ENCODE measurements at regions not wholly inside any gene's neighbourhood (a gene's known extent, or its start where the extent isn't known, plus 50 kb on each side); places are given as distances from the start of the nearest gene placed in this dataset.
"Not testable (repeated sequence)": the region's sequence is repeated elsewhere in the genome, so short reads cannot be mapped to it uniquely, and the experiment has no call there.

DNA sequence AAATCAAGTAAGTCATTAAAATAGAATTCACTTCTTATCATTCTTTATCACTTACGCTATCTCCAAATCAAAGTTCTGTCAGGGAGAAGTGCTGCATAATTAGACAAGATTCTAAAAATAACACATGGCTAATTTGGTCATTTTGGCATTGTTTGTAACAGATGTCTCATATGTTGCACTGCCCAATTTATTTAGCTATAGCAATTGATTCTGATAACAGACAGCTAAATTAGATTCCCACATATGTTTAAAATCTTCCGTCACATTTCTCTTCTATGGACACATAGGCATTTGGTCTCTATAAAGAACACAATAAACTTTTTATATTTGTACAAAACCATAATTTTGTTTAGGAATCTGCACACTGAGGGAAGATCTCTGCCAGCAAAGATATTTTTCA lies 644.5 kb upstream of the VRK2 start:
- DNase-seq (ENCODE audit: extremely low spot score, unreplicated experiment) = no peak
- Mint-ChIP-seq H3K4me1 (ENCODE audit: unreplicated experiment) (no peaks in the 10 kb centered on the region), H3K9me3 (ENCODE audit: unreplicated experiment) (no peaks in the 10 kb centered on the region), H3K27me3 (ENCODE audit: unreplicated experiment) (no peaks in the 10 kb centered on the region), H3K4me3 (ENCODE audit: unreplicated experiment) (no peak overlapping the region), H3K27ac (ENCODE audit: unreplicated experiment) (no peak overlapping the region), H3K36me3 (ENCODE audit: unreplicated experiment) (no peaks in the 10 kb centered on the region)
- TF ChIP-seq, protein P1, sequence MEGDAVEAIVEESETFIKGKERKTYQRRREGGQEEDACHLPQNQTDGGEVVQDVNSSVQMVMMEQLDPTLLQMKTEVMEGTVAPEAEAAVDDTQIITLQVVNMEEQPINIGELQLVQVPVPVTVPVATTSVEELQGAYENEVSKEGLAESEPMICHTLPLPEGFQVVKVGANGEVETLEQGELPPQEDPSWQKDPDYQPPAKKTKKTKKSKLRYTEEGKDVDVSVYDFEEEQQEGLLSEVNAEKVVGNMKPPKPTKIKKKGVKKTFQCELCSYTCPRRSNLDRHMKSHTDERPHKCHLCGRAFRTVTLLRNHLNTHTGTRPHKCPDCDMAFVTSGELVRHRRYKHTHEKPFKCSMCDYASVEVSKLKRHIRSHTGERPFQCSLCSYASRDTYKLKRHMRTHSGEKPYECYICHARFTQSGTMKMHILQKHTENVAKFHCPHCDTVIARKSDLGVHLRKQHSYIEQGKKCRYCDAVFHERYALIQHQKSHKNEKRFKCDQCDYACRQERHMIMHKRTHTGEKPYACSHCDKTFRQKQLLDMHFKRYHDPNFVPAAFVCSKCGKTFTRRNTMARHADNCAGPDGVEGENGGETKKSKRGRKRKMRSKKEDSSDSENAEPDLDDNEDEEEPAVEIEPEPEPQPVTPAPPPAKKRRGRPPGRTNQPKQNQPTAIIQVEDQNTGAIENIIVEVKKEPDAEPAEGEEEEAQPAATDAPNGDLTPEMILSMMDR (IDR thresholded peaks at IDR 0.05) = no peak

DNA sequence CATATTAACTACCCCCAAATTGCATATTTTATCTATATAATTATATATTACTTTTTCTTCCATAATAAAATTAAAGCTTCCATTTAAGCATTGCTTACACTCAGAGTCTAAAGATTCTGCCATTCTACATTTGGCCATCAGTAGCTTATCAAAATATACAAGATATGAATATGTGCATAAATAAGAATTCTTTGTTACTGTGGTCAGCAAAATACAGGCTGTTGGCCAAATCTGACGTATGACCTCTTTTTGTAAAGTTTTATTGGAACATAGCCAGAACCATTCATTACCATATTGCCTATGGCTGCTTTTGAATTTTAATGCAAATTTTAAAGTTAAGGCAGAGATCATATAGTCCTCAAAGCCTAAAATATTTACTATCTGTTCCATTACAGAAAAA lies 643.9 kb upstream of the VRK2 start:
- Mint-ChIP-seq H3K9me3 (ENCODE audit: unreplicated experiment) (no peaks in the 10 kb centered on the region), H3K4me1 (ENCODE audit: unreplicated experiment) (no peaks in the 10 kb centered on the region), H3K4me3 (ENCODE audit: unreplicated experiment) (no peak overlapping the region), H3K27me3 (ENCODE audit: unreplicated experiment) (no peaks in the 10 kb centered on the region), H3K36me3 (ENCODE audit: unreplicated experiment) (no peaks in the 10 kb centered on the region), H3K27ac (ENCODE audit: unreplicated experiment) (no peak overlapping the region)
- TF ChIP-seq, protein P1 (IDR thresholded peaks at IDR 0.05) = no peak
- DNase-seq (ENCODE audit: extremely low spot score, unreplicated experiment) = no peak

DNA sequence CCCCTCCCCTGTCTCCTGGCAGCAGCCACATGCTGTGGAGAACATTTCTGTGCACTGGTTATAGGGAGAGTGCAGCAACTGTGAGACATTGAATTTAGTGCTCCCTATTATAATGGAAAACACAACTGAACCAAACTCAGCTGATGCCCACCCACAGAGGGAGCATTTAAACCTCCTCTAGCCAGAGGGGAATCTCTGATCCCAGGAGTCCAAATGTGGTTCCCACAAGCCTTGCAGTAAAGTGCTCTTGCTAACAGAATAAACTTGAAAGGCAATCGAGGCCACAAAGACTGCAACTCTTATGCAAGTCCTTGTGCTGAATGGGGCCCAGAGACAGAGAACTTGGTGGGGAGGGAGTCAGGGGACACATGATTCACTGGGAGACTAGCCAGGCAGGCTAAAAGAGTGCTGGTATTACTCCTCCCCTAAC lies 638.8 kb upstream of the VRK2 start:
- Mint-ChIP-seq H3K36me3 (ENCODE audit: unreplicated experiment) (no peaks in the 10 kb centered on the region), H3K4me1 (ENCODE audit: unreplicated experiment) (no peaks in the 10 kb centered on the region), H3K9me3 (ENCODE audit: unreplicated experiment) (peaks cover 18% of the 10 kb centered on the region), H3K27me3 (ENCODE audit: unreplicated experiment) (no peaks in the 10 kb centered on the region), H3K4me3 (ENCODE audit: unreplicated experiment) (no peak overlapping the region), H3K27ac (ENCODE audit: unreplicated experiment) (no peak overlapping the region)
- no peak for DNase-seq (ENCODE audit: extremely low spot score, unreplicated experiment)
- TF ChIP-seq, protein P1 (IDR thresholded peaks at IDR 0.05) = no peak

DNA sequence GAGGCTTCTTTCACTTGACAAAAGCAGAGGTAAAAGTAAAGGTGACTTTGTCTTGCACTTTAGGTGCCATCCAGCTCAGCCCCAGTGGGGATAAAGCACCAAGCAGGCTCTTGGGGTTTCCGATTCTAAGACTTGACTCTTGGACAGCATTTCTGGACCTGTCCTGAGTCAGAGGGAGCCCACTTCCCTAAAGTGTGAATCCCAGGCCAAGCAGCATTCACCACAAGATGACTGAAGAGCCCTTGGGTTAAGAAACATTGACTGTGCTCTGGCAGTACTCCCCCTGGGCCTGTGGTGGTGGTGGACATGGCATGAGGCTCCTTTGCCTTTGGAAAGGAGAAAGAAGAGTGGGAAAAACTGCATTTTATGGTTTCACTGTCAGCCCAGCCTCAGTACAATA lies 638.0 kb upstream of the VRK2 start:
- Mint-ChIP-seq H3K4me3 (ENCODE audit: unreplicated experiment) (no peak overlapping the region), H3K36me3 (ENCODE audit: unreplicated experiment) (no peaks in the 10 kb centered on the region), H3K27ac (ENCODE audit: unreplicated experiment) (no peak overlapping the region), H3K9me3 (ENCODE audit: unreplicated experiment) (peaks cover 26% of the 10 kb centered on the region), H3K4me1 (ENCODE audit: unreplicated experiment) (no peaks in the 10 kb centered on the region), H3K27me3 (ENCODE audit: unreplicated experiment) (no peaks in the 10 kb centered on the region)
- TF ChIP-seq, protein P1 (IDR thresholded peaks at IDR 0.05) = no peak
- DNase-seq (ENCODE audit: extremely low spot score, unreplicated experiment) = no peak

DNA sequence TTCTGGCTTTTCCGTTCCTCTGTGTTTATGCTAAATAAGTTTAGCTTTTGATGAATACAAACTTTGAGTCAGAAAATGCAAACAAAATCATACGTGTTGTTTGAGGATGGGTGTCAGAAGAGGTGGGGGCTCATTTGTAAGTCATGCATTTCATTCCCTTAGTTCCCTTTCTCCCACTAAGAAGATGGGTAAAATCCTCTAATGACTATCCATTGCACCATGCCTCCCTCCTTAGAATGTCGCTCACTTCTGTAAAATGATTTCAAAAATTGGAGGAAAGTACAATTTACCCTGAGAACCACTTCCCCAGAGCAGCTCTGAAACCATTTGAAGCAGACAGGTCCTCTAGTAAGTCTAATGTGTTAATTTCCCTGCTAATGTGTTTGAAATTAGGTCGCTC lies 629.6 kb upstream of the VRK2 start:
- DNase-seq (ENCODE audit: extremely low spot score, unreplicated experiment) = no peak
- TF ChIP-seq, protein P1 (IDR thresholded peaks at IDR 0.05) = no peak
- no peaks in the 10 kb centered on the region for H3K4me1 Mint-ChIP-seq (ENCODE audit: unreplicated experiment)

DNA sequence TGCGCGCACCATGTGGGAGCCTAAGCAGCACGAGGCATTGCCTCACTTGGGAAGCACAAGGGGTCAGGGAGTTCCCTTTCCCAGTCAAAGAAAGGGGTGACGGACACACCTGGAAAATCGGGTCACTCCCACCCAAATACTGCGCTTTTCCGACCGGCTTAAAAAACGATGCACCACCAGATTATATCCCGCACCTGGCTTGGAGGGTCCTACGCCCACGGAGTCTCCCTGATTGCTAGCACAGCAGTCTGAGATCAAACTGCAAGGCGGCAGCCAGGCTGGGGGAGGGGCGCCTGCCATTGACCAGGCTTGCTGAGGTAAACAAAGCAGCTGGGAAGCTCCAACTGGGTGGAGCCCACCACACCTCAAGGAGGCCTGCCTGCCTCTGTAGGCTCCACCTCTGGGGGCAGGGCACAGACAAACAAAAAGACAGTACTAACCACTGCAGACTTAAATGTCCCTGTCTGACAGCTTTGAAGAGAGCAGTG lies 627.7 kb upstream of the VRK2 start:
- not testable (repeated sequence) for H3K9me3 Mint-ChIP-seq (ENCODE audit: unreplicated experiment); H3K27ac Mint-ChIP-seq (ENCODE audit: unreplicated experiment); H3K4me3 Mint-ChIP-seq (ENCODE audit: unreplicated experiment); DNase-seq (ENCODE audit: extremely low spot score, unreplicated experiment); H3K36me3 Mint-ChIP-seq (ENCODE audit: unreplicated experiment); H3K4me1 Mint-ChIP-seq (ENCODE audit: unreplicated experiment); H3K27me3 Mint-ChIP-seq (ENCODE audit: unreplicated experiment)

More for the DNA sequence above, 629.6 kb upstream of the VRK2 start:
- no peaks in the 10 kb centered on the region for H3K27me3 Mint-ChIP-seq (ENCODE audit: unreplicated experiment)
- peaks cover 17% of the 10 kb centered on the region for H3K9me3 Mint-ChIP-seq (ENCODE audit: unreplicated experiment)
- H3K4me3 Mint-ChIP-seq (ENCODE audit: unreplicated experiment) = no peak overlapping the region
- H3K36me3 Mint-ChIP-seq (ENCODE audit: unreplicated experiment) = no peaks in the 10 kb centered on the region
- no peak overlapping the region for H3K27ac Mint-ChIP-seq (ENCODE audit: unreplicated experiment)
